ENCODE measurements at regions not wholly inside any gene's neighbourhood (a gene's known extent, or its start where the extent isn't known, plus 50 kb on each side); places are given as distances from the start of the nearest gene placed in this dataset.
"Not testable (repeated sequence)": the region's sequence is repeated elsewhere in the genome, so short reads cannot be mapped to it uniquely, and the experiment has no call there.

- not testable (repeated sequence) for H3K79me2 ChIP-seq (ENCODE audit: control insufficient read depth, insufficient read depth, low read length, poor library complexity); DNase-seq; H4K12ac ChIP-seq (ENCODE audit: low read depth, low read length); H2AK5ac ChIP-seq (ENCODE audit: low read length); H3K9ac ChIP-seq (ENCODE audit: low read length); H3K27me3 ChIP-seq (ENCODE audit: insufficient read depth, low read length); H3K23ac ChIP-seq (ENCODE audit: low read length); H3K79me1 ChIP-seq (ENCODE audit: low read length); H3K4me2 ChIP-seq (ENCODE audit: low read length); H3K4me1 ChIP-seq (ENCODE audit: control insufficient read depth in 1 of 2, insufficient read depth in 2 of 2, low read length in 2 of 2); H3K27ac ChIP-seq (ENCODE audit: low read depth, low read length); H3K4me3 ChIP-seq (ENCODE audit: low read depth, low read length); H3K4ac ChIP-seq (ENCODE audit: low read depth, low read length); H4K91ac ChIP-seq (ENCODE audit: low read depth, low read length); H3K14ac ChIP-seq (ENCODE audit: low read length); H2BK120ac ChIP-seq (ENCODE audit: insufficient read depth, low read length, poor library complexity); H3K9me3 ChIP-seq (ENCODE audit: insufficient read depth, low read depth, low read length); H2BK12ac ChIP-seq (ENCODE audit: low read length); H4K8ac ChIP-seq (ENCODE audit: low read depth, low read length); H2BK5ac ChIP-seq (ENCODE audit: low read depth, low read length, poor library complexity); H3K36me3 ChIP-seq (ENCODE audit: control insufficient read depth in 1 of 2, insufficient read depth in 2 of 2, low read length in 2 of 2); H2AFZ ChIP-seq (ENCODE audit: insufficient read depth, low read length, poor library complexity); H3K18ac ChIP-seq (ENCODE audit: low read length)
- WGBS (ENCODE audit: extremely low coverage, insufficient coverage, insufficient read length): no CpG with 5 or more reads among the region's 24 CpGs
Observed at GRCh38 chr5:81823736-81824135, 72.8 kb upstream of the SSBP2 start.

DNA sequence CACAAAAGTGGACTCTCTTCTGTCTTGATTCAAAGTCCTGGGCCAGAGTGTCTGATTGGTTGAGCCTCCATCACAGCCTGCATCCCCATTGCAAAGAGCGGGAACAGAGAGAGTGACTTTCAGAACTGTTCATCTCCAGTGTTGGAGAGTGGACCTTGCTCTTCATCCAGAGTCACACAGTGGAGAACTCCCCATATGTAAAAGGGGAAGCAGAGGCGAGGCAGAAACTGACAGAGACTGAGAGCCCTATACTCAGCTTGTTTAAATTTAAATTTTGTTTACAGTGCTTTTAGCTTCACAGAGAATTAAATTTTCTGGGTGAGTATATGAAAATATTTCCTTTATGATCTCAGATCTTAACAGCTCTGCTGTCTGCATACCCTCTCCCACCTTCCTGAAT, 70.0 kb upstream of the SSBP2 start:
- no peak overlapping the region for H3K9ac ChIP-seq (ENCODE audit: low read length)
- no peak overlapping the region for H3K4me3 ChIP-seq (ENCODE audit: low read depth, low read length)
- H2BK5ac ChIP-seq (ENCODE audit: low read depth, low read length, poor library complexity): no peak overlapping the region
- H2AFZ ChIP-seq (ENCODE audit: insufficient read depth, low read length, poor library complexity): no peak overlapping the region
- H3K4ac ChIP-seq (ENCODE audit: low read depth, low read length): no peak overlapping the region
- H3K4me2 ChIP-seq (ENCODE audit: low read length): no peak overlapping the region
- WGBS (ENCODE audit: extremely low coverage, insufficient coverage, insufficient read length): no CpG with 5 or more reads among the region's 2 CpGs
- no peaks in the 10 kb centered on the region for H3K79me2 ChIP-seq (ENCODE audit: control insufficient read depth, insufficient read depth, low read length, poor library complexity)
- no peak overlapping the region for H2AK5ac ChIP-seq (ENCODE audit: low read length)
- no peak for DNase-seq
- H3K4me1 ChIP-seq (ENCODE audit: control insufficient read depth in 1 of 2, insufficient read depth in 2 of 2, low read length in 2 of 2): peaks cover 2 to 3% of the 10 kb centered on the region in 2 experiments
- H3K18ac ChIP-seq (ENCODE audit: low read length): no peak overlapping the region
- no peak overlapping the region for H4K91ac ChIP-seq (ENCODE audit: low read depth, low read length)
- no peaks in the 10 kb centered on the region for H3K79me1 ChIP-seq (ENCODE audit: low read length)
- no peak overlapping the region for H2BK12ac ChIP-seq (ENCODE audit: low read length)
- H3K27me3 ChIP-seq (ENCODE audit: insufficient read depth, low read length): no peaks in the 10 kb centered on the region
- no peak overlapping the region for H4K8ac ChIP-seq (ENCODE audit: low read depth, low read length)
- H3K27ac ChIP-seq (ENCODE audit: low read depth, low read length): no peak overlapping the region
- no peaks in the 10 kb centered on the region for H3K9me3 ChIP-seq (ENCODE audit: insufficient read depth, low read depth, low read length)
- H2BK120ac ChIP-seq (ENCODE audit: insufficient read depth, low read length, poor library complexity): no peak overlapping the region
- no peak overlapping the region for H4K12ac ChIP-seq (ENCODE audit: low read depth, low read length)
- no peak overlapping the region for H3K14ac ChIP-seq (ENCODE audit: low read length)
- H3K23ac ChIP-seq (ENCODE audit: low read length): no peak overlapping the region
- H3K36me3 ChIP-seq (ENCODE audit: control insufficient read depth in 1 of 2, insufficient read depth in 2 of 2, low read length in 2 of 2): no peaks in the 10 kb centered on the region

- peaks cover under 1 to 2% of the 10 kb centered on the region in 2 experiments for H3K4me1 ChIP-seq (ENCODE audit: control insufficient read depth in 1 of 2, insufficient read depth in 2 of 2, low read length in 2 of 2)
- H3K4me2 ChIP-seq (ENCODE audit: low read length): no peak overlapping the region
- no peak overlapping the region for H3K4me3 ChIP-seq (ENCODE audit: low read depth, low read length)
Observed at GRCh38 chr5:81820318-81820636, 69.4 kb upstream of the SSBP2 start.

DNA sequence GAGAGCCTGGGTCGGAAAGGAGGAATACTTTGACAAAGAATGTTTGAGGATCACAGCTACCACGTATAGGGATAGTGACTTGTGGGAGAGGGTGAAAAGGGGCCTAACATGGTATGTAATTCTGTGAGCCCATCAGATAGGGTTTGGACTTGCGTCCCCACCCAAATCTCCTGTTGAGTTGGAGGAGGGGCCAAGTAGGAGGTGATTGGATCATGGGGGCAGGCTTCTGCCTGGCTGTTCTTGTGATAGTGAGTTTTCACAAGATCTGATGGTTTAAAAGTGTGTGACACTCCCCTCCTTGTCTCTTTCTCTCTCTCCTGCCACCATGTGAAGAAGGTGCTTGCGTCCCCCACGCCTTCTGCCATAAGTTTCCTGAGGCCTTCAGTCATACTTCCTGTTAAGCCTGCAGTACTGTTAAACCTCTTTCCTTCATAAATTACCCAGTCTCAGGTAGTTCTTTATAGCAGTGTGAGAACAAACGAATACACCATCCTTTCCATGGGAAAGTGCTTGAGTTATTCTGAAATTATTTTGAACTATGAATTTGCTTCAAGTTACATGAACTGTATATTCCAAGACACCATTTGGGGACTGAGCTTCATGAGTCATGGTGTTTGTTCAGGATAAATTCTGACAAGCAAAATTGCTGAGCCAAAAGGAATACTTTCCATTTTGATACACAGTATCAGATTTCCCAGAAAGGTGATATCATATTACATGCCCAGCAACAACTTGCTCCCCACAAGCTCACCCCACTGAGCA, 68.8 kb upstream of the SSBP2 start:
- H4K8ac ChIP-seq (ENCODE audit: low read depth, low read length): no peak overlapping the region
- H3K18ac ChIP-seq (ENCODE audit: low read length): no peak overlapping the region
- H2AK5ac ChIP-seq (ENCODE audit: low read length): no peak overlapping the region
- no peak overlapping the region for H3K4ac ChIP-seq (ENCODE audit: low read depth, low read length)
- DNase-seq: no peak
- H3K27me3 ChIP-seq (ENCODE audit: insufficient read depth, low read length): no peaks in the 10 kb centered on the region
- H2AFZ ChIP-seq (ENCODE audit: insufficient read depth, low read length, poor library complexity): no peak overlapping the region
- H3K14ac ChIP-seq (ENCODE audit: low read length): no peak overlapping the region
- WGBS (ENCODE audit: extremely low coverage, insufficient coverage, insufficient read length): no CpG with 5 or more reads among the region's 6 CpGs
- no peak overlapping the region for H3K27ac ChIP-seq (ENCODE audit: low read depth, low read length)
- H2BK12ac ChIP-seq (ENCODE audit: low read length): no peak overlapping the region
- H3K4me2 ChIP-seq (ENCODE audit: low read length): no peak overlapping the region
- H3K36me3 ChIP-seq (ENCODE audit: control insufficient read depth in 1 of 2, insufficient read depth in 2 of 2, low read length in 2 of 2): no peaks in the 10 kb centered on the region
- H2BK5ac ChIP-seq (ENCODE audit: low read depth, low read length, poor library complexity): no peak overlapping the region
- no peak overlapping the region for H3K9ac ChIP-seq (ENCODE audit: low read length)
- no peak overlapping the region for H4K12ac ChIP-seq (ENCODE audit: low read depth, low read length)
- no peak overlapping the region for H2BK120ac ChIP-seq (ENCODE audit: insufficient read depth, low read length, poor library complexity)
- H3K4me3 ChIP-seq (ENCODE audit: low read depth, low read length): no peak overlapping the region
- no peak overlapping the region for H4K91ac ChIP-seq (ENCODE audit: low read depth, low read length)
- no peak overlapping the region for H3K23ac ChIP-seq (ENCODE audit: low read length)
- no peaks in the 10 kb centered on the region for H3K79me1 ChIP-seq (ENCODE audit: low read length)
- H3K4me1 ChIP-seq (ENCODE audit: control insufficient read depth in 1 of 2, insufficient read depth in 2 of 2, low read length in 2 of 2): no peaks in the 10 kb centered on the region
- no peaks in the 10 kb centered on the region for H3K79me2 ChIP-seq (ENCODE audit: control insufficient read depth, insufficient read depth, low read length, poor library complexity)
- no peaks in the 10 kb centered on the region for H3K9me3 ChIP-seq (ENCODE audit: insufficient read depth, low read depth, low read length)

More at GRCh38 chr5:81820318-81820636, 69.4 kb upstream of the SSBP2 start:
- H3K9me3 ChIP-seq (ENCODE audit: insufficient read depth, low read depth, low read length): no peaks in the 10 kb centered on the region
- no peak overlapping the region for H2BK12ac ChIP-seq (ENCODE audit: low read length)
- no peaks in the 10 kb centered on the region for H3K27me3 ChIP-seq (ENCODE audit: insufficient read depth, low read length)
- no peak overlapping the region for H4K12ac ChIP-seq (ENCODE audit: low read depth, low read length)
- no peak overlapping the region for H3K9ac ChIP-seq (ENCODE audit: low read length)
- no peak overlapping the region for H2AK5ac ChIP-seq (ENCODE audit: low read length)
- H3K36me3 ChIP-seq (ENCODE audit: control insufficient read depth in 1 of 2, insufficient read depth in 2 of 2, low read length in 2 of 2): no peaks in the 10 kb centered on the region
- no peak for DNase-seq
- H2AFZ ChIP-seq (ENCODE audit: insufficient read depth, low read length, poor library complexity): no peak overlapping the region
- H4K8ac ChIP-seq (ENCODE audit: low read depth, low read length): no peak overlapping the region
- H3K23ac ChIP-seq (ENCODE audit: low read length): no peak overlapping the region
- H2BK120ac ChIP-seq (ENCODE audit: insufficient read depth, low read length, poor library complexity): no peak overlapping the region
- no peak overlapping the region for H4K91ac ChIP-seq (ENCODE audit: low read depth, low read length)
- no peak overlapping the region for H3K14ac ChIP-seq (ENCODE audit: low read length)
- no peaks in the 10 kb centered on the region for H3K79me2 ChIP-seq (ENCODE audit: control insufficient read depth, insufficient read depth, low read length, poor library complexity)
- H3K4ac ChIP-seq (ENCODE audit: low read depth, low read length): no peak overlapping the region
- H3K79me1 ChIP-seq (ENCODE audit: low read length): no peaks in the 10 kb centered on the region
- no peak overlapping the region for H3K18ac ChIP-seq (ENCODE audit: low read length)
- no peak overlapping the region for H3K27ac ChIP-seq (ENCODE audit: low read depth, low read length)
- H2BK5ac ChIP-seq (ENCODE audit: low read depth, low read length, poor library complexity): no peak overlapping the region

Measured in trophoblast cell (in vitro differentiated cells and primary cell).